ENCODE measurements at regions not wholly inside any gene's neighbourhood (a gene's known extent, or its start where the extent isn't known, plus 50 kb on each side); places are given as distances from the start of the nearest gene placed in this dataset.

- TF ChIP-seq GLIS3 (CRISPR knock-in tag; IDR thresholded peaks at IDR 0.05), result no peak
- no peak for TF ChIP-seq ESRRG (CRISPR knock-in tag; IDR thresholded peaks at IDR 0.05)
- TF ChIP-seq PATZ1 (CRISPR knock-in tag; IDR thresholded peaks at IDR 0.05; ENCODE audit: borderline replicate concordance), result no peak
- no peak for TF ChIP-seq RARB (CRISPR knock-in tag; IDR thresholded peaks at IDR 0.05)
- TF ChIP-seq TCF4 (CRISPR knock-in tag; IDR thresholded peaks at IDR 0.05; ENCODE audit: borderline replicate concordance), result no peak
- TF ChIP-seq ZNF8 (CRISPR knock-in tag; IDR thresholded peaks at IDR 0.05), result no peak
- TF ChIP-seq TSHZ2 (CRISPR knock-in tag; IDR thresholded peaks at IDR 0.05), result no peak
- TF ChIP-seq ZFP30 (CRISPR knock-in tag; IDR thresholded peaks at IDR 0.05), result no peak
- no peak for TF ChIP-seq ZFP3 (CRISPR knock-in tag; IDR thresholded peaks at IDR 0.05)
- no peak for TF ChIP-seq CREB5 (CRISPR knock-in tag; IDR thresholded peaks at IDR 0.05; ENCODE audit: low read depth)
- no peak for TF ChIP-seq CSRNP3 (CRISPR knock-in tag; IDR thresholded peaks at IDR 0.05)
- no peak for TF ChIP-seq ZNF565 (CRISPR knock-in tag; conservative IDR thresholded peaks at IDR 0.05; ENCODE audit: low read depth)
- no peak for TF ChIP-seq OSR1 (CRISPR knock-in tag; IDR thresholded peaks at IDR 0.05)
- no peak for TF ChIP-seq SNAI2 (CRISPR knock-in tag; IDR thresholded peaks at IDR 0.05)
- no peak for TF ChIP-seq POU6F1 (CRISPR knock-in tag; IDR thresholded peaks at IDR 0.05; ENCODE audit: borderline replicate concordance, low read depth)
- ATAC-seq, result no peak
These were observed 124.1 kb downstream of the DISP1 start for GRCh38 chr1:222938986-222939385.

GRCh38 chr1:222940095-222940494 is 125.3 kb downstream of the DISP1 start:
- TF ChIP-seq ZNF565 (CRISPR knock-in tag; conservative IDR thresholded peaks at IDR 0.05; ENCODE audit: low read depth) (no peak), PATZ1 (CRISPR knock-in tag; IDR thresholded peaks at IDR 0.05; ENCODE audit: borderline replicate concordance) (no peak), BACH2 (CRISPR knock-in tag; IDR thresholded peaks at IDR 0.05; ENCODE audit: borderline replicate concordance) (no peak), ZFP3 (CRISPR knock-in tag; IDR thresholded peaks at IDR 0.05) (no peak), ZFP30 (CRISPR knock-in tag; IDR thresholded peaks at IDR 0.05) (no peak), PPARA (CRISPR knock-in tag; IDR thresholded peaks at IDR 0.05; ENCODE audit: borderline replicate concordance) (no peak), SNAI2 (CRISPR knock-in tag; IDR thresholded peaks at IDR 0.05) (no peak), ZNF70 (CRISPR knock-in tag; IDR thresholded peaks at IDR 0.05) (no peak), ZNF8 (CRISPR knock-in tag; IDR thresholded peaks at IDR 0.05) (no peak), CREB5 (CRISPR knock-in tag; IDR thresholded peaks at IDR 0.05; ENCODE audit: low read depth) (no peak), ESRRG (CRISPR knock-in tag; IDR thresholded peaks at IDR 0.05) (no peak), RARB (CRISPR knock-in tag; IDR thresholded peaks at IDR 0.05) (no peak), ZC3H10 (CRISPR knock-in tag; IDR thresholded peaks at IDR 0.05) (no peak), GLIS3 (CRISPR knock-in tag; IDR thresholded peaks at IDR 0.05) (no peak)
- no peak for ATAC-seq
